HG03354 (cell line): ENCODE measurements at regions not wholly inside any gene's neighbourhood (a gene's known extent, or its start where the extent isn't known, plus 50 kb on each side); places are given as distances from the start of the nearest gene placed in this dataset.
"Not testable (repeated sequence)": the region's sequence is repeated elsewhere in the genome, so short reads cannot be mapped to it uniquely, and the experiment has no call there.

Experiments
- ATAC-seq: cut with Tn5 transposase; IDR thresholded peaks from one replicate; pipeline ENCODE4 v1.9.1; 2021; ENCODE audit warnings: mild to moderate bottlenecking; ENCODE audit not compliant: unreplicated experiment, poor library complexity, severe bottlenecking

DNA sequence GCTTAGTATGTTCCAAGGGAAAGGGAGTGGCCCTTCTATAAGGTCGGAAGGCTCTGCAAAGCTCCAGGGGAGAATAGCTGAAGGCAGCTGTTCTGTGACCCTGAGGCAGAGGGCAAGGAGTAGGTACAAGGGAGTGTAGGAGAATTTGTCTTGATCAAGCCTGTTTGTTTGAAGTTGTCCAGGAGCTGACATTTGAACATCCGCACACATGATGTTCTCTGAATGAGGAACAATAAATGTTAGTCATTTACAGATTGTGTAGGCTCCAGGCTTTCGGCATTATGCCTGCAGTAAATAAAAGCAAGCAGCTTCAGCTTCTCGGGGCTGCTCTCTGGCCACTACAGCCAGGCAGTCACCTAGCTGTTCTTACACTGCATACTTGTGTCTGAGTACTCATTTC lies 52.7 kb downstream of the CTAGE6 start:
- not testable (repeated sequence) for ATAC-seq

DNA sequence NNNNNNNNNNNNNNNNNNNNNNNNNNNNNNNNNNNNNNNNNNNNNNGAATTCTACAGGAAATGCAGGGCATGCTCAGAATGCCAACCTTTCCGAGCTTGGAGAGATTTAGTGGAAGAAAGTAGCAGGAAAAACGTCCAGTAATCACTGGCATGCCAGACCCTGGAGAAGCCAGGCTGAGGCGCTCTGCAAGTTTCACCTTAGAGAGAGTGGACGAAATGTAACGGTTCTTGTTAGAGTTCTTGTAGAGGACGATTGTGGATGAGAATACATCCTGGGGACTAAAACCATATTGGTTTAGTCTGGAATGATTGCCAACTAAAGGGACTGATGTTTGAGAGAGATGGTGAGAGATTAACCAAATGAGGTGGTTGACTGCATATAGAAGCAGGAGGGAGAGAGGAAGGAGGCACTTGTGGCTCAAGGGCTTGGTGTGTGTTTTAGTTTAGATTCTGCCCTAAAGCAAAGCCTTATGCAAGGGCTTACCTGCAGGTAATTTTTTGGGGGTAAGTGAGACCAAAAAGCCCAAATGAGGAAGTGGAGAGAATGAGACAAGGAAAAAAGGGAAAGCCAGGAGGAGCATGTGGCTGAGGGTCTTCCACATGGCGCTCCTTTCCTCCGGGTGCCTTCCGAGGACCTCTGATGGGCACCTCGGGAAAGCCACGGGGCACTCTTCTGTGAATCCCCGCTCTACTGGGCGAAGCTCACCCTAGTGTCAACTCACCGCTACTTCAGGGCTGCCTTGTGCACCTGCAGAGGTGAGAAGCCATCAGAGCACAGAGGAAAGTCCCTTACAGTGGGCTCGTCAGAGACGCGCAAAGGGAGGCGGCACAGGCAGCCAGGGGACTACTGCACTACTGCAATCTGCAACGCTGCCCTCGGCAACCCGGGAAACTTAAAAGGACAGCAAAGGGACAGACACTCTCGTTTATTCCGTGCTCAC lies 56.5 kb downstream of the CTAGE6 start:
- peak; percentile 100 for ATAC-seq
